Anterior cingulate cortex (tissue), 58 donors: ENCODE measurements at regions not wholly inside any gene's neighbourhood (a gene's known extent, or its start where the extent isn't known, plus 50 kb on each side); places are given as distances from the start of the nearest gene placed in this dataset.
"Not testable (repeated sequence)": the region's sequence is repeated elsewhere in the genome, so short reads cannot be mapped to it uniquely, and the experiment has no call there.

Experiments used
- DNase-seq, 58 donors: peaks; one replicate each; lab custom pipeline; 2025; lab: John Stamatoyannopoulos, UW

DNA sequence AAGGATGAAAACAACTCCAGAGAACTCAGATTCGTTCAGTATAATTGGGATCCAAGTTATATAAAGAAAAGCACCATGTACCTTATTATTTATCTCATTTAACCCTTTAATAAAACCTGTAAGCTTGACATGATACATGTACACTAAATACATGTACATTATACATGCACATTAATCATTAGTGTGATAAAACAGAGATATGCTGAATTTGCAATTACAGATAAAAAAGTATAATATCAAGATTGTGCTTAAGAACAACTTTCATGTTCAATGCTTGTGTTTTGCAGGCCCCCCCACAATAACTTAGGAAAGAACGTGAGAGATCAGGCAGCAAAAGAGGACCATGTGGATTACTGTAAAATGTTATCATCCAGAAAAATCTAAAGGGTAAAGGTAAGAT, 385.4 kb upstream of the GYPC start:
- no peak for DNase-seq

DNA sequence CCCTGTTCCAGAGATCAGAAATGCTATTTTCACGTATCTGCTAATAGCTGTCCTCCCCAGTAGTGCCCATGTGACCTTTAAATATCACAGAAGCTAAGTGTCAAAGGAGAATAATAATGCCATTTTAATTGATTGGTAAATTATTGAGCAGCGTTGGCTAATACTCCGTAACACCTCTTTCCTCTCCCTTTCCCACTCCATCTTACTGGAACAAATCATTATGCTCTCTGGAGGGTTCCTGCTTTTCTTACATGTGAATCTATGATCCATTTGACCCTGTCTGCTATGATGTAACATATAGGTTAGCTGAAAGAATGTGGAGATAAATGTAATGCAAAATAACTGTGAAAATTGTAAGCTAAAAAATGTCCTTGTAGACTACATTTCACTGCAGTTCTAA, 383.6 kb upstream of the GYPC start:
- DNase-seq = no peak

DNA sequence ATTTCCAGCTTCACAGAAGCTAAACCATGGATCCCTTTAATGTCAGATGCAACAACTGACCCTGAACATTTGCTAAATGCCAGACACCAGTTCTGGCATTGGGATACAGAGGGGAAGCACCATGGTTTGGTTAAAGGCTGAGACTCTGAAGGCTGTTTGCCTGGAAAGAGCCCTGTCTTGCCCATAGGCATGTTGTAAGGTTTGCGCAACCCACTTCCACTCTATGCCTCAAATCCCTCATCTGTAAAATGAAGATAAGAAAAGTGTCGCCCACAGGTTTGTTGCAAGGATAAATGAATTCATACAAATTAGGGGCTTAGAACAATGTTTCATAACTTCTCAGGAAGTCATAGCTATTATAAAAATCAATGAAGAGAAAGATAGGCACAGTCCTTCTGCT, 380.9 kb upstream of the GYPC start:
- DNase-seq = no peak

DNA sequence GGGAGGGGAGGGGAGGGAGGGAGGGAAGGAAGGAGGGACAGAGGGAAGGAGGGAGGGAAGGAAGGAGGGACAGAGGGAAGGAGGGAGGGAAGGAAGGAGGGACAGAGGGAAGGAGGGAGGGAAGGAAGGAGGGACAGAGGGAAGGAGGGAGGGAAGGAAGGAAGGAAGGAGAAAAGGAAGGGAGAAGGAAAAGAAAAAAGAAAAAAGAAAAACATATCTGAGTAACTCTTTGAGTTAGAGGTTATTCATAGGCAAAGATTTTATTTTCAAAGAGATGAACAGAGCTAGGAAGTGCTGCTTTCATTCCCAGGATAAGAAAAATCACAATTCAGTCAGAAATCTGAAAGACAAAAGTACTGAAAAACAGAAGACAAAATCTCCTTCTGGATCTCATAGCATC, 379.7 kb upstream of the GYPC start:
- not testable (repeated sequence) for DNase-seq

DNA sequence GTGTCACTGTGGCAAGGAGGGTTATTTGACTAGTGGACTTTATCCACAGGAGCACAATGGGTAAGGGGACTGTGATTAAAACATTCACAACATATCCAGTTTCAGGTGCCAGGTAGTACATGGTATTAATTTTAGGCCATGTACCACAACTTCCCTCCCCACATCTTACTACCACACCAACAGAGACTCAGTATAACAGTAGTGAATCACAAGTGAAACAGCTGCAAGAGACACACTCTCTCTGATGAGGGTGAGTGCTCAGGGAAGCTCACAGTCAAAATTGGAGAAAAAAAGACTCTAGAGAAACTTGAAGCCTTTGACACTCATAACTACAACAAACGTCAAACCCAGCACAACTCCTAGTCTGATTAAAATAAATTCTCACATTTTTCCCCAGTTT, 367.6 kb upstream of the GYPC start:
- DNase-seq = no peak

DNA sequence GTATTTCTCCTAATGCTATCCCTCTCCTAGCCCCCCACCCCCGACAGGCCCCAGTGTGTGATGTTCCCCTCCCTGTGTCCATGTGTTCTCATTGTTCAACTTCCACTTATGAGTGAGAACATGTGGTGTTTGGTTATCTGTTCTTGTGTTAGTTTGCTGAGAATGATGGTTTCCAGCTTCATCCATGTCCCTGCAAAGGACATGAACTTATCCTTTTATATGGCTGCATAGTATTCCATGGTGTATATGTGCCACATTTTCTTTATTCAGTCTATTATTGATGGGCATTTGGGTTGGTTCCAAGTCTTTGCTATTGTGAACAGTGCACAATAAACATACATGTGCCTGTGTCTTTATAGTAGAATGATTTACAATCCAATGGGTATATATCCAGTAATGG, 362.0 kb upstream of the GYPC start:
- not testable (repeated sequence) for DNase-seq

DNA sequence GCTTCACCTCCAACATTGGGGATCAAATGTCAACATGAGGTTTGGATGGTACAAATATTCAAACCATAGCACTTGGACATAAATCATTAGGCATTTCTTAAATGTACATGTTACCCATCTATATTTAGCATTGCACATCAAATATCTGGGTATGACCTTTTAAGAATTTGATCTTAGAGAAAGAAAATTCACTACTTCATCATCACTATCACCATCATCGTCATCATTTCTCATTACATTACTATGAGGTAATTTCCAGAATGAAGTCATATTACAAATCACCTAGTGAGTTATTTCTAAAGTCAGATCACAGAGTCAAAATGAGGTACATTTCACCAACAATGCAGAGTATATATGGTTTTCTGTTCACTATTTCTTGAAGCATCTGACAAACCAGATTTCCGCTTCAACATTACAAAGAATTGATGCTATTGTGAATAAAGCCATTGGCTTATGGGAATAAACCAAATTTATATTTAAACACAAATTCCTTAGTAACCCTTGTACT, 356.4 kb upstream of the GYPC start:
- no peak for DNase-seq

DNA sequence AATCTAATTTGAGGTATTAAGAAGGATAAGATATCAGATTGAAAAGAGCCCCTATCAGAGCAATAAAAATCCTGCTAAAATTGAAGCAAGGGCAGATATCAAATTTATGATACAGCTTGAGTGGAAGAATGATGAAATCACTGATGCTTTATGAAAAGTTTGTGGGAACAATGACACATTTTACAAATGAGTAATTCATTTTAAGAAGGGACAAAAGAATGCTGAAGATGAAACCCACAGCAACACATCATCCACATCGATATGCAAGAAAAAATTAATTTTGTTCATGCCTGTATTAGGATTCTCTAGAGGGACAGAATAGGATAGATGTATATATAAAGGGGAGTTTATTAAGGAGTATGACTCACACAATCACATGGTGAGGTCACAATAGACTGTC, 355.6 kb upstream of the GYPC start:
- no peak for DNase-seq

DNA sequence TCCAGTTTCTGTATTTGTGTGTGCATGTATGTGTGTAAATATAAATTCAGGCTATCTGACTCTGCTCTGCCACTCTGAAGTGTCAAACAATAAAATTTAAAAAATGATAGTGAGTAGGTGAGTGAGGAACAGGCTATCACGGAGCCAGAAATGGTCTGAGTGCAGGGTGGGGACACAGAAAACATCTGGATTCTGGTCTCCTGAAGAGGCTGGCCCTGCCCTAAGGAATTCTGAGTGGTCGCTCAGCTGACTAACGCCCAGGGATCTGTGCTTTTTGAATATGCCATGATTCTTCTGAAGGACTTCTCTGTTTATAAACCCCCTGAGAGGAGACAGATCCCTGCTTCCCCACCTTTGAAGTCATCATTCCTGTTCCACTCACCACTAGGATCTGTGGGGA, 353.9 kb upstream of the GYPC start:
- no peak for DNase-seq

DNA sequence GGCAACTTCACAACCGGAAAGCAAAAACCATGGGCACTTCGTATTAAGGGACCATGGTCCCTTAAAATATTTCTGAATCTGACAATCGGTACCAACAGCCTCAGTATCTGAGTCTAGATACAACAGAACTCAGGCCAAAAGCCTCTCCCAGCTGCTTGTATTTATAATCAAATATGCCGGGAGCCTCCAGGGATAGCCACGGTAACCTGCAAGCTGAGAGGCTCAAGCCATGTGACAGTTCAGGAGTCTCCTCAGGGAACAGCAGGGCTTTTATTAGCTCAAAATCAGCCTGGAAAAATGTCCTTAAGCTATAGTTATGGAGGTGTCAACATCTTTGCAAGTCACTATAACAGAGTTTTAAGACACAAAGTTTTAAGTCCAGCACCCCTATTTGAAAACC, 352.8 kb upstream of the GYPC start:
- no peak for DNase-seq

DNA sequence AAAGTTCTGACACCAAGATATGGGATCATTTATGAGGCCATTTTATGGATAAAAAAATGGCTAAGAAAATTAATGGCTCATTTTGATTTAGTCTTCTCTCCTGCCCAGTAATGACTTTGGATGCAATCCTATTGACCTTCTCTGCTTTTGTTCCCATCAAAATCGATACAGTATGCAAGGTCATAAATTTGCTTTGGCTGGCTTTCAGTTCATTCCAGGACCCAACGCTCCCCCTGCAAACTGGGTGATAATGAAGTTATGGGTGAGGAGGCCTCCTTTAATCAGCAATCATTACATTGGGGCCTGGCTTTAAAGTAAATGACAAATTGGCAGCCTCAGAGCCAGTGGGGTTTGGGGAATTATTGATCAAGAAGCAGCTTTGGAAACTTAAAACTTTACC, 351.8 kb upstream of the GYPC start:
- no peak for DNase-seq

DNA sequence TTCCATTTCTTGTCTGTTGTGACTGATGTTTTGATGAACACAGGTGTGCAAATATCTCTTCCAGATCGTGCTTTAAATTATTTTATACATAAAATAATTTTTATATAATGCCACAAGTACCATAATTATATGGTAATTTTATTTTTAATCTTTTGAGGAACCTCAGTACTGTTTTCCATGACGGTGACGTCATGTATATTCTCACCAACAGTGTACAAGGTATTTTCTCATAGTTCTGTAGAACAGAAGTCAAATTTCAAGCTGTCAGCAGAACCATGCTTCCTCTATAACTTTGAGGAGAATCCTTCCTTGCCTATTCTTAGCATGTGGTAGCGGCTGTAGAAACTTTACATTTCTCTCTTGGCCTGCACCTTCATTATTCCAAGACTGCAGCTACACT, 349.4 kb upstream of the GYPC start:
- no peak for DNase-seq

DNA sequence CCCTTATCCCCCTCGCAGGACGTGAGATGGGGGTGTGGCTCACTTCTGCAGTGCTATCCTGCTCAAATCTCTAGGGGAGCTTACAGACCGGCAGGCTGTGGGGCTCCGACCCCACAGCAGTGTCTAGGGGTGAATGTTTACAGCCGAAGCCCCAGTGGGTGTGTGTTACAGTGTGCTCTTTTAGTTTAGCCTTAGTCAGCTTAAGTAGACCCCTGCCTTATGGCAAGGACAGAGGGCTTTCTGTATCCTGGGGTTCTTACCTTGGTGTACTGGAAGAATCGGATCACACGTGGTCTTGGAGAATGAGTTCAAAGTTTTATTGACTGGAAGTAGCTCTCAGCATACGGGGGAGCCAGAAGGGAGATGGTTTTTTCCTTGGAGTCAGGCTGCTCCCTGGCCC, 348.2 kb upstream of the GYPC start:
- DNase-seq = no peak

DNA sequence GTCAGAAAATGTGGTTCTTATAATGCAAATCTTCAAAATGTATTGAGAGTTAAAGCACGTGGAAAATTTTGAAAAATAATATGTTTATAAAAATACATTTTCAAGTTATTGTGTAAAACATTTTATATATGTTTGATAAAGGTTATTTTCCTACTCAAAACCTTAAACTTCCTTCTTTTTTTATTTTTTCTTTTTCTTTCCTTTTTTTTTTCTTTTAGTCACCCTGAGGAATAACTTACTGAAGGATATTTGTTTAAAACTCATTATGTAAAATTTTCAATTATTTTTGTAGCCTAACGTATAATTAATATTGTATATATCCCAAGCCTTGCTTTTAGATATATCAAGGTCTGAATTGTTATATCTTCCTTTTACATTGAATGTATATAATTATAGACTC, 346.8 kb upstream of the GYPC start:
- DNase-seq = no peak

DNA sequence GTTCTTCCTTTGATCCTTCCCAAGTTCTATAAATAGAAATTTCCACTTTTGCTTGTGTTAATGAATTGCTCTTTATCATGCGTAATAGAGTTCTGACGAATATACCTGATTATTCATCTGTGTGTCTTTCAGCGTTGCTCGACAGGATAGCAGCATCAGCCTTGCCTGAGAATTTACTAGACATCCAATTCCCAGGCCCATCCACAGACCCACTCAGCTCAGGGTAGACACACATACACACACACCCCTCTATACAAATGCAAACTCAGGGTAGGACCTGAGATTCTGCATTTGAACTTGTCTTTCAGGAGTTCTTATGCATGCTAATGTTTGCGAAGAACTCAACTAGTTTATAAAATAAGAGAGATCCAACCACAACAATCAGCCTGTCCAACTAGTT, 343.4 kb upstream of the GYPC start:
- DNase-seq = no peak

DNA sequence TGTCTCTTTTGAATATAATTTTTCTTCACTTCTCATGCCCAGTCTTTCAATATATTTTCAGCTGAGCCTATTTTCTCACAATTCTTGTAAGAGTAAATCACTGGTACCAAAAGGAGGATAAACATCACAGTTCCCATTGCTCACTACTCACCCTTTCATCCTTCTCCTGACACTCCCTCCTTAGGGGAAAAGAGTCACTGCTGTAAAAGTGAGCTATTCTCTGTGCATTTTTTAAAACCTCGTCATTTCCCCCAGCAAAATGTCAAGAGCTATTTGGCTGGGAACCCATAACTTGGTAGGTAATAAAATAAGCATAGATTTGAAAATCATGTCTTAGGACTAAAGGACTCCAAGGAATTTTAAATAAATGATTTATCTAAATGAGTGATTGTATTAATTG, 340.1 kb upstream of the GYPC start:
- no peak for DNase-seq

DNA sequence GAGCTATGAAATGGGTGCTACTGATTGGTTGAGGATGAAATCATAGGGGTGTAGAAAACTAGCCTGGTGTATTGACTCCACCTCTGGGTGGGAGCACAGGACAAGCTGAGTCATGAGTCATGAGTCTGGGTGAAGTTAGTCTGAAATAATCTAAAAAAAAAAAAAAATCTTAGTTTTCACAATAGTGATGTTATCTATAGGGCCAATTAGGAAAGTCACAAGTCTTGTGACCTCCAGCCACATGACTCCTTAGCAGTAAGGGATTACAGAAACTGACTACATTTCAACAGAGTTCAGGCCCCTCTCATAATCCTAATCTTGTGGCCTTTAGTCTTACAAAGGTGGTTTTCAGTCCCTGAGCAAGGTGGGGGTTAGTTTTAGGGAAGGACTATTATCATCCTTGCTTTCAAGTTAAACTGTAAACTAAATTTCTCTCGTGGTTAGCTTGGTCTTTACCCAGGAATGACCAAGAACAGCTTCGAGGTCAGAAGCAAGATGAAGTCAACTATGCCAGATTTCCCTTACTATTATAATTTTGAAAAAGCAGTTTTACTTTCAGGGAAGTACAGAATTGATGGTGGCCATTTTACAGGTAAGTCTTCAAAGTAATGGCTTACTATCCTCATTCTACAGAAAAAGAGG, 338.0 kb upstream of the GYPC start:
- DNase-seq = no peak

DNA sequence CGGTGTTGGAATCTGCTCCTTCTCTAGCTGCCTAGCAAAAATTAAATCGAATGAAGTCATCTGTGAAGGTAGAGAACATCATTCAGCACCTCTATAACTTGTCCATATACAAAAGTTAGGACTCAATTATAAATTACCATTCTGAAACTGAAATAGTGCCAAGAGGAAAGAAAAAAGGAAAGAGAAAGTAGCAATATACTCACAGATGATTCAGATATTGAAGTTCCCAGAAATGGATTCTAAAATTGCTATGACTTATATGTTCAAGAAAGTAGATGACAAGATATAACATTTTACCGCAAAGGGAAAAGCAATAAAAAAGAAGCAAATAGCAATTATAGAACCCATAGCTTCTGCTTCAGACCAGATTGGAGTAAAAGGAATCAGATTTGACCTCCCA, 333.6 kb upstream of the GYPC start:
- DNase-seq = no peak

DNA sequence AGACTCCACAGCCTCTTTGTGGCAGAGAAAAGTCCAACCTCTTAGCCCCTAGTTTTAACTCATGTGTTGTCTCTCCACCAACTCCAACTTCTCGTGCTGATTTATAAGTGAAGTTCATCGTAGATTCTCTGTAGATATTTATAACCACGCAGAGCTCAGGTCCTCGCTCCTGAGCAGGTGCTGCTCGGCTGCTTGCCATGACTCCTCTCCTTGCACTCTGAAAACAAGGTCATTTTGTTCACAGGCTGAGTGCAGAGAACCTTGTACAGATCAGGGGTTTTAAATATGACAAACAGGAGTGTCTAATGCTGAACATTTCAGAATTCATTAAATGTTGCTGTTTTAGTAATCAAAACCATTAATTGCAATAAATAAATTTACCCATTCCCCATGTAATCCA, 330.8 kb upstream of the GYPC start:
- DNase-seq = no peak

DNA sequence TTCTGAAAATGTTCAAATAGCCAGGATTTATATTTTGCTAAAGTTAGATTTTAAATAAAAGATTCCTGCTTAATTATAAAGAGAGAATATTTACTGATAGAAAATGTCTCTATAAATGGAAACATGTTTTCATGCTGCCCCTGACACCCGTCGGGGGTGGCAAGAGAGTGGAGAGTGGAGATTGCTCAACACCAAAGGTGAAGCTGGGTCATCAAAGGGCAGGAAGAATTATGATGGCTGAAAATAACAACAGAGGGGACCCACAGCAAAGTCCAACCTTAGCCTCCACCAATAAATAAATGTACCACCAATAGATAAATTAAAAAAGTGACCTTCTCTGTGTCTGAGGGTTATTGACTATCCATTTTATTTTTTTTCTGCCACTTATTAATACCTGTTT, 326.8 kb upstream of the GYPC start:
- DNase-seq = no peak

DNA sequence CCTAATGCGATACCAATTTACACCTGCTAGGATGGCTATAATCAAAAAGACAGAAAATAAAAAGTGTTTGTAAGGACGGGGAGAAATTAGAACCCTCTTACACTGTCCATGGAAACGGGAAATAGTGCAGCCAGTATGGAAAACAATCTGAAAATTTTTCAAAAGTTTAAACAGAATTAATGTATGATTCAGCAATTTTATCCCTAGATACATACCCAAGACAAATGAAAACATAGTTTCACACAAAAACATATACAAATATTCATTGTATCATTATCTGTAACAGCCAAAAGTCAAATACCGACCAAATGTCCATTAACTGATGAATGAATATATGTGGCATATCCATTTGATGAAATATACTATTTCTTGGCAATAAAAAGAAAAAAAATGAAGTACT, 313.5 kb upstream of the GYPC start:
- DNase-seq = no peak

DNA sequence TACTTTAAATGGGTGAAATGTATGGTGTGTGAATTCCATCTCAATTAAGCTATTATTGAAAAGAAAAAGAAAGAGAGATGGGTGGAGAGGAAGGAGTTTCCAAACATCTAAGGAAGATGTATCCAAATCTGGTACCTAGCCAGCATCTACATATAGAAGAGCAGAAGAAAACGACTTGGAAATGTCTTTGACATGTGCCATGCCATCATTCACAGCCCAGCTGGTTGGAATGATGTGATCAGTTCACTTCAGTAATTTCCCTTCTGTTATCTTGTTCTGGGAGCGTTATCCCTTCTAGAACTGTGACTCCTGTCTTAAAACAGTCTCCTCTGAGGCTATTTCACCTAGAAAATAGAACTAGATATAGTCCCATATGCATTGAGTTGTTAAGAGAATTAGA, 312.8 kb upstream of the GYPC start:
- peak in 1 of 58 donors; percentile 2 for DNase-seq

DNA sequence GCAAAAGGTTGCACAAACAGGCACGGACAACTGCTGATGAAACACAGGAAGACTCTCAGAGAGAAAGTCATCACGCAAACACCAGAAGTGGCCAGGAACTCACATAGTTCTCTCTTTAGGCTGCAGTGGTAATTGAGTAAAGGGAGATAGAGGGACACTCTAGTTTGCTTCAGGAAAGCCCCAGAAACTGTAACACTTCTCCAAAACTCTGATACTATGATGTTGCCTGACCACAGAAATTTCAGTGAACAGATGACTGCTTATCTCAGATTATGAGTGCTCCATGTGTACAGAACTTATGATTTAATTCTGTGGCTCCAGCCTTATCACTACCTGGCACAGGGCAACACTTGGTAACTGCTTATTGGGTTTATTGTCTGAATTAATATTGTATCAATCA, 311.5 kb upstream of the GYPC start:
- DNase-seq = no peak
